Fibroblast of mammary gland (primary cell): ENCODE measurements at regions not wholly inside any gene's neighbourhood (a gene's known extent, or its start where the extent isn't known, plus 50 kb on each side); places are given as distances from the start of the nearest gene placed in this dataset.

Source experiments
- DNase-seq: peaks from one replicate; pipeline ENCODE4 v3.0.0-alpha.2; 2010; ENCODE audit warnings: low read depth
- H3K4me3 ChIP-seq: 2 replicates; pipeline ENCODE4 v1.5.1; 2011; ENCODE audit warnings: low read depth, mild to moderate bottlenecking, low read length, moderate library complexity; ENCODE audit not compliant: control insufficient read depth
- CTCF ChIP-seq: conservative IDR thresholded peaks from 2 replicates; pipeline ENCODE4 v1.5.1; 2011; ENCODE audit warnings: low read depth, low read length, inconsistent platforms; ENCODE audit not compliant: control insufficient read depth, insufficient read depth

GRCh38 chrX:39840133-39840532 lies 257.6 kb downstream of the BCOR start:
- TF ChIP-seq CTCF, result no peak
- no peak overlapping the region for H3K4me3 ChIP-seq
- DNase-seq, result no peak

GRCh38 chrX:39840581-39841093 lies 257.1 kb downstream of the BCOR start:
- H3K4me3 ChIP-seq, result no peak overlapping the region
- no peak for DNase-seq
- TF ChIP-seq CTCF, result no peak

- H3K4me3 ChIP-seq, result no peak overlapping the region
- DNase-seq, result no peak
- TF ChIP-seq CTCF, result no peak
These were observed 256.2 kb downstream of the BCOR start for GRCh38 chrX:39841604-39842003.

- DNase-seq, result no peak
- no peak overlapping the region for H3K4me3 ChIP-seq
- TF ChIP-seq CTCF, result no peak
These were observed 255.3 kb downstream of the BCOR start for GRCh38 chrX:39842281-39842973.

- no peak for DNase-seq
- H3K4me3 ChIP-seq, result no peak overlapping the region
- no peak for TF ChIP-seq CTCF
These were observed 254.4 kb downstream of the BCOR start for GRCh38 chrX:39843318-39843717.

- TF ChIP-seq CTCF, result no peak
- H3K4me3 ChIP-seq, result no peak overlapping the region
- no peak for DNase-seq
These were observed 252.5 kb downstream of the BCOR start for GRCh38 chrX:39845233-39845632.
